GM19240 (cell line): ENCODE measurements at regions not wholly inside any gene's neighbourhood (a gene's known extent, or its start where the extent isn't known, plus 50 kb on each side); places are given as distances from the start of the nearest gene placed in this dataset.

Experiments
- DNase-seq: peaks from one replicate; pipeline ENCODE4 v3.0.0; 2011; ENCODE audit warnings: low spot score; ENCODE audit not compliant: insufficient read length

- DNase-seq: no peak
Observed at GRCh38 chr10:44301781-44302355, 83.0 kb downstream of the CXCL12 start.

- no peak for DNase-seq
Observed at GRCh38 chr10:44300666-44301649, 83.9 kb downstream of the CXCL12 start.

GRCh38 chr10:44298713-44299112 lies 86.2 kb downstream of the CXCL12 start:
- DNase-seq: no peak

- DNase-seq: no peak
Observed at GRCh38 chr10:44297963-44298362, 86.9 kb downstream of the CXCL12 start.

GRCh38 chr10:44295644-44296241 lies 89.2 kb downstream of the CXCL12 start:
- DNase-seq: no peak

GRCh38 chr10:44294726-44295412 lies 90.0 kb downstream of the CXCL12 start:
- no peak for DNase-seq

GRCh38 chr10:44293842-44294241 lies 91.1 kb downstream of the CXCL12 start:
- no peak for DNase-seq

- no peak for DNase-seq
Observed at GRCh38 chr10:44293306-44293778, 91.6 kb downstream of the CXCL12 start.

- no peak for DNase-seq
Observed at GRCh38 chr10:44292390-44293002, 92.4 kb downstream of the CXCL12 start.

- no peak for DNase-seq
Observed at GRCh38 chr10:44291091-44291490, 93.8 kb downstream of the CXCL12 start.

- DNase-seq: no peak
Observed at GRCh38 chr10:44289125-44289524, 95.8 kb downstream of the CXCL12 start.

GRCh38 chr10:44287408-44287807 lies 97.5 kb downstream of the CXCL12 start:
- DNase-seq: no peak

- no peak for DNase-seq
Observed at GRCh38 chr10:44284198-44285084, 100.5 kb downstream of the CXCL12 start.

- no peak for DNase-seq
Observed at GRCh38 chr10:44282626-44283300, 102.1 kb downstream of the CXCL12 start.

GRCh38 chr10:44281662-44282061 lies 103.2 kb downstream of the CXCL12 start:
- no peak for DNase-seq

- DNase-seq: no peak
Observed at GRCh38 chr10:44281089-44281613, 103.7 kb downstream of the CXCL12 start.

- no peak for DNase-seq
Observed at GRCh38 chr10:44280226-44281014, 104.5 kb downstream of the CXCL12 start.

GRCh38 chr10:44279426-44280126 lies 105.3 kb downstream of the CXCL12 start:
- DNase-seq: no peak
